CD4-positive, alpha-beta T cell treated with Interleukin-2 at 100 ng/mL for 4 hours (primary cell): ENCODE measurements at regions not wholly inside any gene's neighbourhood (a gene's known extent, or its start where the extent isn't known, plus 50 kb on each side); places are given as distances from the start of the nearest gene placed in this dataset.

Experiments used
- DNase-seq: peaks from one replicate; pipeline ENCODE4 v3.0.0-alpha.2; 2020; ENCODE audit warnings: low spot score

- no peak for DNase-seq
Observed at GRCh38 chr5:6235726-6236125, 142.6 kb downstream of the MED10 start.

- no peak for DNase-seq
Observed at GRCh38 chr5:6228257-6229250, 149.8 kb downstream of the MED10 start.

GRCh38 chr5:6225121-6225607 is 153.2 kb downstream of the MED10 start:
- no peak for DNase-seq

GRCh38 chr5:6224406-6224805 is 153.9 kb downstream of the MED10 start:
- DNase-seq = no peak

- DNase-seq = no peak
Observed at GRCh38 chr5:6222899-6223298, 155.4 kb downstream of the MED10 start.

GRCh38 chr5:6222121-6222520 is 156.2 kb downstream of the MED10 start:
- no peak for DNase-seq

- DNase-seq = no peak
Observed at GRCh38 chr5:6221141-6221626, 157.2 kb downstream of the MED10 start.

GRCh38 chr5:6220346-6221088 is 157.8 kb downstream of the MED10 start:
- DNase-seq = no peak

GRCh38 chr5:6218517-6218916 is 159.8 kb downstream of the MED10 start:
- no peak for DNase-seq

- no peak for DNase-seq
Observed at GRCh38 chr5:6218116-6218515, 160.2 kb downstream of the MED10 start.

- no peak for DNase-seq
Observed at GRCh38 chr5:6216471-6217075, 161.8 kb downstream of the MED10 start.

- DNase-seq = no peak
Observed at GRCh38 chr5:6215891-6216290, 162.5 kb downstream of the MED10 start.

GRCh38 chr5:6212244-6212643 is 166.1 kb downstream of the MED10 start:
- no peak for DNase-seq

- no peak for DNase-seq
Observed at GRCh38 chr5:6206501-6206900, 171.8 kb downstream of the MED10 start.

GRCh38 chr5:6202968-6203365 is 175.4 kb downstream of the MED10 start:
- DNase-seq = no peak

- no peak for DNase-seq
Observed at GRCh38 chr5:6202149-6202967, 176.0 kb downstream of the MED10 start.

GRCh38 chr5:6201631-6202030 is 176.7 kb downstream of the MED10 start:
- no peak for DNase-seq

- DNase-seq = no peak
Observed at GRCh38 chr5:6198531-6198930, 179.8 kb downstream of the MED10 start.

GRCh38 chr5:6197427-6197826 is 180.9 kb downstream of the MED10 start:
- DNase-seq = no peak

GRCh38 chr5:6195711-6196358 is 182.5 kb downstream of the MED10 start:
- no peak for DNase-seq
